ENCODE measurements at regions not wholly inside any gene's neighbourhood (a gene's known extent, or its start where the extent isn't known, plus 50 kb on each side); places are given as distances from the start of the nearest gene placed in this dataset.

GRCh38 chr9:75788006-75788634 lies 102.4 kb upstream of the PCSK5 start:
- no peak overlapping the region for H3K4me3 ChIP-seq (ENCODE audit: low read depth, low read length)
- no peak for TF ChIP-seq CTCF (IDR thresholded peaks at IDR 0.05; ENCODE audit: low read depth, low read length)
- peak; percentile 93 for DNase-seq (ENCODE audit: low read depth, low spot score)
- in situ Hi-C loops (cut with HindIII; ENCODE audit: low sequenced_read_pairs): no loop called here

GRCh38 chr9:75797085-75797580 lies 93.3 kb upstream of the PCSK5 start:
- in situ Hi-C loops (cut with HindIII; ENCODE audit: low sequenced_read_pairs): no loop called here
- TF ChIP-seq CTCF (IDR thresholded peaks at IDR 0.05; ENCODE audit: low read depth, low read length): no peak
- H3K4me3 ChIP-seq (ENCODE audit: low read depth, low read length): no peak overlapping the region
- no peak for DNase-seq (ENCODE audit: low read depth, low spot score)

GRCh38 chr9:75798505-75798904 lies 92.0 kb upstream of the PCSK5 start:
- in situ Hi-C loops (cut with HindIII; ENCODE audit: low sequenced_read_pairs): no loop called here
- TF ChIP-seq CTCF (IDR thresholded peaks at IDR 0.05; ENCODE audit: low read depth, low read length): no peak
- H3K4me3 ChIP-seq (ENCODE audit: low read depth, low read length): no peak overlapping the region
- DNase-seq (ENCODE audit: low read depth, low spot score): no peak

- DNase-seq (ENCODE audit: low read depth, low spot score): peak; percentile 80
- in situ Hi-C loops (cut with HindIII; ENCODE audit: low sequenced_read_pairs): no loop called here
- no peak overlapping the region for H3K4me3 ChIP-seq (ENCODE audit: low read depth, low read length)
- TF ChIP-seq CTCF (IDR thresholded peaks at IDR 0.05; ENCODE audit: low read depth, low read length): no peak
Measured at GRCh38 chr9:75803130-75803529, 87.3 kb upstream of the PCSK5 start.

- in situ Hi-C loops (cut with HindIII; ENCODE audit: low sequenced_read_pairs): no loop called here
- H3K4me3 ChIP-seq (ENCODE audit: low read depth, low read length): no peak overlapping the region
- DNase-seq (ENCODE audit: low read depth, low spot score): no peak
- no peak for TF ChIP-seq CTCF (IDR thresholded peaks at IDR 0.05; ENCODE audit: low read depth, low read length)
Measured at GRCh38 chr9:75810063-75810462, 80.4 kb upstream of the PCSK5 start.

- DNase-seq (ENCODE audit: low read depth, low spot score): no peak
- in situ Hi-C loops (cut with HindIII; ENCODE audit: low sequenced_read_pairs): no loop called here
- H3K4me3 ChIP-seq (ENCODE audit: low read depth, low read length): no peak overlapping the region
- TF ChIP-seq CTCF (IDR thresholded peaks at IDR 0.05; ENCODE audit: low read depth, low read length): no peak
Measured at GRCh38 chr9:75811692-75812091, 78.8 kb upstream of the PCSK5 start.
